HG03108 (cell line): ENCODE measurements at regions not wholly inside any gene's neighbourhood (a gene's known extent, or its start where the extent isn't known, plus 50 kb on each side); places are given as distances from the start of the nearest gene placed in this dataset.

Source experiments
- ATAC-seq: cut with Tn5 transposase; IDR thresholded peaks from one replicate; pipeline ENCODE4 v1.9.1; 2021; ENCODE audit warnings: moderate library complexity; ENCODE audit not compliant: unreplicated experiment

DNA sequence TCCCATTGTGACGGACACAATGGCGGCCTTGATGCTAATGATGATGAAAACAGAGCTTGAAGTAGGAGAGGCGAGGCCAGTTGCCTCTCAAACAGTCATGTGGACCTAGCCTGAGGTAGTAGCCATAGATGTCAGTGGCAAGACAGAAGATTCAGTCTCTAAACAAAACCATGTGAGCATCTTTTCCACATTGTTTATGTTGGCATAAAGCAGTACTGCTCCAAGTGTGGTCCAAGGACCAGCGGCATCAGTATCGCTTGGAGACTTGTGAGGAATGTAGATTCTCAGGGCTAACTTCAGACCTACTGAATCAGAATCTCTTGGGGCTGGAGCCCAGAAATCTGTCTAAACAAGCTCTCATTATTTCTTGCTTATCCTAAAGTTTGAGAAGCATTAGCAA is 312.8 kb upstream of the JAG1 start:
- no peak for ATAC-seq

GRCh38 chr20:10987651-10988383 is 314.0 kb upstream of the JAG1 start:
- ATAC-seq, result no peak

GRCh38 chr20:10990625-10991382 is 317.0 kb upstream of the JAG1 start:
- ATAC-seq, result no peak

- ATAC-seq, result no peak
Observed at GRCh38 chr20:10992731-10993130, 318.9 kb upstream of the JAG1 start.

- no peak for ATAC-seq
Observed at GRCh38 chr20:10994991-10995700, 321.3 kb upstream of the JAG1 start.

- no peak for ATAC-seq
Observed at GRCh38 chr20:10998476-10998875, 324.7 kb upstream of the JAG1 start.

DNA sequence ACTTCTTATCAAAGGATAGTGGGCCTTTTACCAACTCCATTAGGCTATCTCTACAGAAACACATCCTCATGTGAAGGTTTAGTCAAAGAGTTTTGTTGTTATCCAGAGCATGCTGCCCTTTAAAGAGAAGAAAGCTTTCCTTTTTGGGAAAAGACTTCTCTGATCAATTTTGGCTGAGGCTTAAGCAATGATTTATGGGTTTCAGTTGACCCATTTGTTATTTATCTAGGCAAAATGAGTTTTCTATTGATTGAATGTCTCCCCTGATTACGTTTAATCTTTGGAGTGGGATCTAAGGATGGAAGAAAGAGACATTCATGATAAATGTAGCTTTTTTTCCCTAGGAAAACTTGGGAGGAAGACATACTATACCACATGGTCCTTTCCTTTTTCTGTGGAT is 326.6 kb upstream of the JAG1 start:
- no peak for ATAC-seq

DNA sequence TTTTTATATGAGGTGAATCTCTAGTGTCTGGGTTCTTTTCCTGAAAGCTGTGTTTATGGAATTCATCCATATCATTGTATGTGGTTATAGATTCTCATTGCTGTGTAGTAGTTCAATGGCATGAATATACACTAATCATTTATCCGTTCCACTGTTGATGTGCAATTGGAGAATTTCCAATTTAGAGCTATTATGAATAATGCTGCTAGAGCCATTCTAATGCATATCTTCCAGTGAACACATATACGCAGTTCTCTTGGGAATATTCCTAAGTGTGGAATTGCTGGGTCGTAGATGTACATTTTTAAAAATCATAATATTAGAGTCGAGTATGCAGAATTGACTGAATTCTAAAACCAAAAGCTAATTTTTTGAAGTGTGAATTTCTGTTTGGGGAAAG is 327.5 kb upstream of the JAG1 start:
- ATAC-seq, result no peak

- ATAC-seq, result no peak
Observed at GRCh38 chr20:11001764-11002540, 328.2 kb upstream of the JAG1 start.

GRCh38 chr20:11003341-11003740 is 329.5 kb upstream of the JAG1 start:
- no peak for ATAC-seq

GRCh38 chr20:11008444-11009033 is 334.7 kb upstream of the JAG1 start:
- no peak for ATAC-seq

DNA sequence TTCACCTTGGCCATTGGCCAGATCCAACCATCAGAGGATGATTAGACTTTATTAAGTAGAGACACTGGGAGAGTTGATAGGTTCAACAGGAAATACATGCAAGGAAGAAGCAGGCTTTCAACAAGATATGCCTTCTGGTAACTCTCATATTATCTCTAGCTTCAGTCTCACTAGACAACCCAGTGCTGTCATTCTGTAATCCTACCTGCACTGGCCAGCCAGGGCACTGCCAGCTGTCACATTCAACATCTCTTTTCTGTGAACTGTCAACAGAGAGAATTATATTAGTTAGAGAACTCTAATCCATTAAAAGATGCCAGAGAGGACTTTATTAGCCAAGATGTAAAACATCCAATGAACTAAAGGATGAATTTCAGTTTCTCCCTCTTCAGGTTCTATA is 337.9 kb upstream of the JAG1 start:
- ATAC-seq, result no peak

GRCh38 chr20:11012975-11013374 is 339.2 kb upstream of the JAG1 start:
- no peak for ATAC-seq

DNA sequence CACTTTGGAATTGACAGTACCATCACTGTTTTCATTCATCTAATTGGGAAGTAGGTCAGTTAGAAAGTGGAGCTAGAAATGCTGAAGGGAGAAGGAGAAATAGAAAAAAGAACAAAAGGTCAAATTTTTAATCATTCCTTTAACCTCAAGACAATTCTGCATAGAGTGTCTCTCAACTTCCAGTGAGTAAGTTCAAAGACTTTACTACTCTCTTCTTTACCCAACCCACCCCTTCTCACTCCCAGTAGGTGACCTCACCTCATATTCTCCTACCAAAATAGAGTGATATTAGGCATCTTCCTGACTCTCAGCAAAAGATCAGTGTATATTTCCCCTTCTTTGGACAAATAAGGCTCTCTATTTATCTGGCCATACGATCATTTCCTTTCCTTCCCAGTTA is 340.0 kb upstream of the JAG1 start:
- ATAC-seq, result no peak

DNA sequence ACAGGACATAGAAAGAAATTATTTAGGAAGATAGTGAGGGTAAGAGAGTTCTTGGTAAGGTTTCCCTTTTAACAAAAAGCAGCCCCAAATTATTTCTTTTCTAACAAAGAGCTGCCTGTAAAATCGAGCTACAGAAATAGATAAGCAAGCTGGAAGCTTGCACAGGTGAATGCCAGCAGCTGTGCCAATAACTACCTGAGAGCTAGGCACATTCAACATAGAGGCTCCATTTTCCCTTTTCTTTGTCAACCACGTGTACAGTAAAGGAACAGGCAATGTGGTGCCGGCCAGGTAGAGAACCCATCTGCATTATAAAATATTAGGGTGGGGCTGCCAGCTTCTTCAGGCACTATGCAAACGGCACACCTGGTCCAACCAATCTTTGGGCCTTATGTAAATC is 341.6 kb upstream of the JAG1 start:
- ATAC-seq, result no peak

DNA sequence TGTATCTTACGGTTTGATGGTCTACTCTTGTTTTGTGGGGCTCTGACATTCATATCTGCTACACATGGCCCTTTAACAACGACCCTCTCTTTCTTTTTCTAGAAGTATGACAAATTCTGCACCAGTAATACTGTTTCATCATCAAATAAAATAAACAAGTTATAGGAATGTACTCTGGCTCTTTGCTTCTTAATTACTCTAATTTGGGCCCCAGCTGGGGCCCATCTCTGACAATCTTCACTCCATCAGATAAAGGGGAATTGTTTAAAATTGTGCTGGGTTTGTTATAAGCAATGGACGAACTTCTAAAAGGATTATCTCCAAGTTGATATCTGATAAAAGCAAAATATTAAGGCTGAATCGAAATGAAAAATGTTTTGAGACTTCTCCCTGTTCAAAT is 343.6 kb upstream of the JAG1 start:
- ATAC-seq, result no peak

- ATAC-seq, result no peak
Observed at GRCh38 chr20:11018668-11019170, 344.9 kb upstream of the JAG1 start.

DNA sequence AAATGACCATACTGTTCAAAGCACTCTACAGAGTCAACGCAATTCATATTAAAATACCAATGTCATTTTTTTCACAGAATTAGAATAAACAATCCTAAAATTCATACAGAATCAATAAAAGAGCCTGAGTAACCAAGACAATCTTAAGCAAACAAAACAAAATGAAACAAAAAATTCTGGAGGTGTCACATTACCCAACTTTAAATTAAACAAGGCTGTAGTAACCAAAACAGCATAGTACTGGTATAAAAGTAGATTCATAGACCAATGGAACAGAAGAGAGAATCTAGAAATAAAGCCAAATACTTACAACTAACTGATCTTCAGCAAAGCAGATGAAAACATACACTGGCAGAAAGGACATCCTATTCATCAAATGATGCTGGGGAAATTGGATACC is 346.9 kb upstream of the JAG1 start:
- no peak for ATAC-seq

GRCh38 chr20:11027224-11027623 is 353.4 kb upstream of the JAG1 start:
- no peak for ATAC-seq

DNA sequence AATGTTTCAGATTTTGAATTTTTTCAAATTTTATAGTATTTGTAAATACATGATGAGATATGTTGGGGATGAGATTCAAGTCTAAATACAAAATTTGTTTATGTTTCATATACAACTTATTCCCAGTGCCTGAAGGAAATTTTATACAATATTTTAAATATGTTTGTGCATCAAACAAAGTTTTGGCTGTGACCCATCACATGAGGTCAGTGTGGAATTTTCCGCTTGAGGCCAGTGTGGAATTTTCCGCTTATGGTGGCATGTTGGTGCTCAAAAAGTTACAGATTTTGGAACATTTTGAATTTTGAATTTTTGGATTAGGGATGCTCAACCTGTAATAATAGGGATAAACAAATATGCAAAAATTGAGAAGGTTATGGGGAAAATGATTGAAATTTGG is 356.6 kb upstream of the JAG1 start:
- ATAC-seq, result no peak

DNA sequence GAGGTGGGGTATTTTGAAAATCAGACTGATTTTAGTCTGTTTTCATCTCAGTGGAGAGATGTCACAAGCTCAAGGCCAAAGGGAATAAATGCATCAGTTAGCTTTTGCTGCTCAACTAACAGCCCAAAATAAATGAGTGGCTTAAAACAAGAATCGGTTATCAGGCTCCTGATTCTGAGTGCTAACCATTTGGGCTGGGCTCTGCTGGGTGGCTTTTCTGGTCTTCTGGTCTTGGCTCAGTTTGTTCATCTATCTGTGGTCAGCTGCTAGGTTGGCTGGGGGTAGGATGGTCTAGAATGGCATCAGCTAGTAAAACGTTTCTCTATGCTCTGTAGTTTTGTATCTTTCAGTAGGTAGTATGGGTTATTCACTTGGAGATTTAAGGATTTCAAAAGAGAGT is 357.5 kb upstream of the JAG1 start:
- no peak for ATAC-seq
